GM12878 (cell line): ENCODE measurements at regions not wholly inside any gene's neighbourhood (a gene's known extent, or its start where the extent isn't known, plus 50 kb on each side); places are given as distances from the start of the nearest gene placed in this dataset.

Experiments used
- ATAC-seq: fragments of 200-7000 bp; cut with Tn5 transposase; 3 replicates; pipeline ENCODE4 v1.9.1; 2020; ENCODE audit warnings: mild to moderate bottlenecking, moderate library complexity
- BruUV-seq: library from RNA; stranded (reverse); fragments of 400-500 nt; replicated peaks from 2 replicates; lab custom pipeline; 2021; lab: Mats Ljungman, UMichigan
- CTCF ChIA-PET: fragments of 300-600 bp; sonication (Branson Sonifier 250); formaldehyde crosslinking; extraction: SDS; loops from one replicate; lab custom pipeline; 2021; ENCODE audit warnings: inconsistent platforms; lab: Yijun Ruan, JAX
- POLR2A ChIA-PET: fragments of 350-600 bp; formaldehyde crosslinking; extraction: SDS; loops from one replicate; lab custom pipeline; 2021; ENCODE audit warnings: inconsistent platforms; lab: Charles Lee
- RAD21 ChIA-PET: fragments of 300-600 bp; sonication (Branson Sonifier 250); formaldehyde crosslinking; loops from one replicate; lab custom pipeline; 2023; ENCODE audit warnings: antibody characterized with exemption; ENCODE audit not compliant: unreplicated experiment; lab: Charles Lee
- SMC1A ChIA-PET: fragments of 300-600 bp; sonication (Branson Sonifier 250); formaldehyde crosslinking; loops from one replicate; lab custom pipeline; 2023; ENCODE audit not compliant: unreplicated experiment, uncharacterized antibody; lab: Charles Lee
- DNase-seq: peaks from one replicate; pipeline ENCODE4 v3.0.0-alpha.2; 2011; ENCODE audit warnings: low read depth, low spot score
- FAIRE-seq: peaks from 3 replicates; lab custom pipeline; 2011; peaks lifted over from hg19 to GRCh38; lab: Jason Lieb, UNC
- H2AFZ ChIP-seq: 2 replicates; pipeline ENCODE4 v1.6.0; 2011; ENCODE audit warnings: low read depth, low read length, control low read depth; ENCODE audit not compliant: control insufficient read depth
- H3K27ac ChIP-seq: 2 replicates; pipeline ENCODE4 v1.5.1; 2011; ENCODE audit warnings: control low read depth; ENCODE audit not compliant: control insufficient read depth, insufficient read depth
- H3K27me3 ChIP-seq, 2 experiments: replicated peaks in 1 of 2; 2 replicates each; pipeline versions ENCODE4 v1.6.0 to v1.6.1; 2011; ENCODE audit warnings: low read length in 1 of 2; ENCODE audit not compliant: control insufficient read depth in 2 of 2, insufficient read depth in 2 of 2
- H3K36me3 ChIP-seq, 2 experiments: 2 replicates each; pipeline ENCODE4 v1.5.1; 2011; ENCODE audit warnings: low read length in 1 of 2; ENCODE audit not compliant: control insufficient read depth in 2 of 2, insufficient read depth in 2 of 2
- H3K4me1 ChIP-seq: 2 replicates; pipeline ENCODE4 v1.6.1; 2011; ENCODE audit warnings: mild to moderate bottlenecking, low read length, moderate library complexity, mixed read lengths; ENCODE audit not compliant: control insufficient read depth, insufficient read depth
- H3K4me2 ChIP-seq: 2 replicates; pipeline ENCODE4 v1.6.0; 2011; ENCODE audit warnings: control low read depth; ENCODE audit not compliant: control insufficient read depth, insufficient read depth
- H3K4me3 ChIP-seq: fragments of 200-600 bp; sonication (generic); 2 replicates; pipeline ENCODE4 v1.5.1; 2016
- H3K79me2 ChIP-seq: 2 replicates; pipeline ENCODE4 v1.6.0; 2011; ENCODE audit warnings: low read length; ENCODE audit not compliant: control insufficient read depth, insufficient read depth
- H3K9ac ChIP-seq: 2 replicates; pipeline ENCODE4 v1.8.0; 2011; ENCODE audit warnings: low read length, control low read depth, mixed read lengths; ENCODE audit not compliant: control insufficient read depth, insufficient read depth
- H3K9me3 ChIP-seq: replicated peaks from 3 replicates; pipeline ENCODE4 v1.5.1; 2011; ENCODE audit warnings: mild to moderate bottlenecking, low read length; ENCODE audit not compliant: control insufficient read depth, insufficient read depth
- H4K20me1 ChIP-seq: 2 replicates; pipeline ENCODE4 v1.6.0; 2011; ENCODE audit not compliant: control insufficient read depth, insufficient read depth
- BCL3 ChIP-seq: IDR thresholded peaks from 2 replicates; pipeline ENCODE4 v1.6.1; 2011; ENCODE audit warnings: borderline replicate concordance, low read depth, mild to moderate bottlenecking, moderate library complexity, low read length; ENCODE audit not compliant: insufficient read depth, poor library complexity, severe bottlenecking
- CEBPB ChIP-seq, 2 experiments: fragments of 150-350 bp in 1 of 2; IDR thresholded peaks; 2 replicates each; pipeline ENCODE4 v1.6.1; 2012 to 2014; ENCODE audit warnings: low read depth in 2 of 2, low read length in 2 of 2, borderline replicate concordance in 1 of 2, inconsistent platforms in 1 of 2
- E4F1 ChIP-seq: fragments of 450-650 bp; IDR thresholded peaks from 2 replicates; pipeline ENCODE4 v1.6.1; 2018; ENCODE audit warnings: borderline replicate concordance, mild to moderate bottlenecking; ENCODE audit not compliant: partially characterized antibody
- MTA2 ChIP-seq: fragments of 450-650 bp; IDR thresholded peaks from 2 replicates; pipeline ENCODE4 v1.6.1; 2016; ENCODE audit warnings: low read depth, mild to moderate bottlenecking, moderate library complexity
- NFIC ChIP-seq: IDR thresholded peaks from 2 replicates; pipeline ENCODE4 v1.6.1; 2012; ENCODE audit warnings: low read depth, mild to moderate bottlenecking, inconsistent platforms, low read length, moderate library complexity
- NFYB ChIP-seq: IDR thresholded peaks from 2 replicates; pipeline ENCODE4 v1.6.1; 2011; ENCODE audit warnings: low read depth, mild to moderate bottlenecking, low read length, improper control_type of control experiment, moderate library complexity; ENCODE audit not compliant: insufficient read depth
- SKIL ChIP-seq: fragments of 450-650 bp; IDR thresholded peaks from 2 replicates; pipeline ENCODE4 v1.6.1; 2017; ENCODE audit warnings: mild to moderate bottlenecking, low read depth, inconsistent platforms; ENCODE audit not compliant: poor library complexity, severe bottlenecking
- SMAD1 ChIP-seq: fragments of 450-650 bp; IDR thresholded peaks from 2 replicates; pipeline ENCODE4 v1.6.1; 2018; ENCODE audit warnings: mild to moderate bottlenecking, low read depth; ENCODE audit not compliant: partially characterized antibody
- STAT1 ChIP-seq: fragments of 450-650 bp; conservative IDR thresholded peaks from 2 replicates; pipeline ENCODE4 v1.6.1; 2014; ENCODE audit warnings: antibody characterized with exemption, mild to moderate bottlenecking
- TCF12 ChIP-seq: IDR thresholded peaks from 2 replicates; pipeline ENCODE4 v1.6.1; 2011; ENCODE audit warnings: low read depth, mild to moderate bottlenecking, low read length
- ZBED1 ChIP-seq: IDR thresholded peaks from 2 replicates; pipeline ENCODE4 v1.6.1; 2016; ENCODE audit warnings: borderline replicate concordance
- ZBTB40 ChIP-seq: fragments of 450-650 bp; IDR thresholded peaks from 2 replicates; pipeline ENCODE4 v1.6.1; 2016; ENCODE audit warnings: mild to moderate bottlenecking, moderate library complexity, borderline replicate concordance
- WGBS: methylation state at CpG from one replicate; pipeline ENCODE4 v1.1.6; 2016; ENCODE audit warnings: low lambda C conversion rate; ENCODE audit not compliant: insufficient replicate concordance, insufficient coverage; ENCODE audit errors: missing lambda C conversion rate; 5-methylcytosine and 5-hydroxymethylcytosine counted together
- in situ Hi-C: fragments of 300-500 bp; cut with MboI; formaldehyde crosslinking; loops from 9 replicates; pipeline ENCODE4 v1.14.3; 2018; ENCODE audit warnings: mixed read lengths
- intact Hi-C: fragments of 100-400 bp; cut with micrococcal nuclease; formaldehyde crosslinking; loops from one replicate; pipeline ENCODE4 v1.14.2; 2022; ENCODE audit not compliant: unreplicated experiment

GRCh38 chr6:86355271-86355670 lies 582.1 kb upstream of the HTR1E start (continued):
- no peak for TF ChIP-seq SKIL
- TF ChIP-seq, all 136 proteins: peak for 0

GRCh38 chr6:86331919-86332318 lies 605.4 kb upstream of the HTR1E start:
- DNase-seq (no peak), FAIRE-seq (no peak), ATAC-seq (no peak)
- in situ Hi-C loops (no loop called here), intact Hi-C loops (no loop called here)
- H3K27me3 ChIP-seq, result no peaks in the 10 kb centered on the region
- H3K9me3 ChIP-seq, result no peaks in the 10 kb centered on the region
- H3K79me2 ChIP-seq, result no peaks in the 10 kb centered on the region
- no peak overlapping the region for H3K4me2 ChIP-seq
- ChIA-PET CTCF (no interaction called here), SMC1A (no interaction called here), POLR2A (no interaction called here), RAD21 (no interaction called here)
- no peak overlapping the region for H3K9ac ChIP-seq
- H3K27ac ChIP-seq, result no peak overlapping the region
- no peaks in the 10 kb centered on the region for H4K20me1 ChIP-seq
- no peaks in the 10 kb centered on the region for H3K36me3 ChIP-seq
- no TSS peak for BruUV-seq
- H3K4me3 ChIP-seq, result no peak overlapping the region
- no peaks in the 10 kb centered on the region for H3K4me1 ChIP-seq
- WGBS, result 2% methylated on average over 5 of the region's 5 CpGs
- no peak overlapping the region for H2AFZ ChIP-seq
- TF ChIP-seq NFYB, result no peak
- no peak for TF ChIP-seq ZBED1
- TF ChIP-seq TCF12, result no peak
- TF ChIP-seq NFIC, result no peak
- TF ChIP-seq SMAD1, result no peak
- TF ChIP-seq BCL3, result no peak
- TF ChIP-seq E4F1, result no peak
- TF ChIP-seq MTA2, result no peak
- TF ChIP-seq STAT1, result no peak
- no peak for TF ChIP-seq ZBTB40
- no peak for TF ChIP-seq CEBPB (IDR thresholded peaks at IDR 0.05; ENCODE audit: borderline replicate concordance in 1 of 2, low read depth in 2 of 2, low read length in 2 of 2)
